Fibroblast of villous mesenchyme (primary cell): ENCODE measurements at regions not wholly inside any gene's neighbourhood (a gene's known extent, or its start where the extent isn't known, plus 50 kb on each side); places are given as distances from the start of the nearest gene placed in this dataset.
"Not testable (repeated sequence)": the region's sequence is repeated elsewhere in the genome, so short reads cannot be mapped to it uniquely, and the experiment has no call there.

ENCODE experiments used
- DNase-seq: peaks from one replicate; pipeline ENCODE4 v3.0.0-alpha.2; 2010; ENCODE audit warnings: low read depth
- H3K4me3 ChIP-seq: 2 replicates; pipeline ENCODE4 v1.5.1; 2011; ENCODE audit warnings: low read depth, mild to moderate bottlenecking, low read length
- TF ChIP-seq, protein P1 (sequence below): IDR thresholded peaks from 2 replicates; pipeline ENCODE4 v1.5.1; 2012; ENCODE audit warnings: low read depth, mild to moderate bottlenecking, low read length; ENCODE audit not compliant: insufficient read depth

GRCh38 chr21:24424776-24425175, 1182.5 kb downstream of the MRPL39 start:
- TF ChIP-seq, protein P1, sequence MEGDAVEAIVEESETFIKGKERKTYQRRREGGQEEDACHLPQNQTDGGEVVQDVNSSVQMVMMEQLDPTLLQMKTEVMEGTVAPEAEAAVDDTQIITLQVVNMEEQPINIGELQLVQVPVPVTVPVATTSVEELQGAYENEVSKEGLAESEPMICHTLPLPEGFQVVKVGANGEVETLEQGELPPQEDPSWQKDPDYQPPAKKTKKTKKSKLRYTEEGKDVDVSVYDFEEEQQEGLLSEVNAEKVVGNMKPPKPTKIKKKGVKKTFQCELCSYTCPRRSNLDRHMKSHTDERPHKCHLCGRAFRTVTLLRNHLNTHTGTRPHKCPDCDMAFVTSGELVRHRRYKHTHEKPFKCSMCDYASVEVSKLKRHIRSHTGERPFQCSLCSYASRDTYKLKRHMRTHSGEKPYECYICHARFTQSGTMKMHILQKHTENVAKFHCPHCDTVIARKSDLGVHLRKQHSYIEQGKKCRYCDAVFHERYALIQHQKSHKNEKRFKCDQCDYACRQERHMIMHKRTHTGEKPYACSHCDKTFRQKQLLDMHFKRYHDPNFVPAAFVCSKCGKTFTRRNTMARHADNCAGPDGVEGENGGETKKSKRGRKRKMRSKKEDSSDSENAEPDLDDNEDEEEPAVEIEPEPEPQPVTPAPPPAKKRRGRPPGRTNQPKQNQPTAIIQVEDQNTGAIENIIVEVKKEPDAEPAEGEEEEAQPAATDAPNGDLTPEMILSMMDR: no peak

DNA sequence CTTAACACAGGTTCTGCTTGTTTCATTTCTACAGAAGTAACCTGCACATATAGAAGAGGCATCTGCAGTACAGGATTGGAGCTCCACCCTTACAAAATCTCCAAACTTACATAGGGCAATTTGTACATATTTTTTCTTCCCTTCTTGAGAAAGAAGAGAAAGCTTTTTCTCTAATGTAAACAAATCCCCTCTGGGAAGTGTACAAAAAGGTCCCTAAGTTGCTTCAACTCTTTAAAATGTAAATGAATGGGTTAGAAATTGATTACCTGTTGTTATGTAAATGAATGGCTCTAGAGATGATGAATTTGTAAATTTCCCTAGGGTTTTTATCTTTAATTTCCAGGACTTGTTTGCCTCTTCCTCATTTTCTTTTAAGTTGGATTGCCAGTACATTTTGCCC, 1183.7 kb downstream of the MRPL39 start:
- no peak for DNase-seq
- no peak overlapping the region for H3K4me3 ChIP-seq
- TF ChIP-seq, protein P1: no peak

More at GRCh38 chr21:24424776-24425175, 1182.5 kb downstream of the MRPL39 start:
- H3K4me3 ChIP-seq: no peak overlapping the region
- no peak for DNase-seq

DNA sequence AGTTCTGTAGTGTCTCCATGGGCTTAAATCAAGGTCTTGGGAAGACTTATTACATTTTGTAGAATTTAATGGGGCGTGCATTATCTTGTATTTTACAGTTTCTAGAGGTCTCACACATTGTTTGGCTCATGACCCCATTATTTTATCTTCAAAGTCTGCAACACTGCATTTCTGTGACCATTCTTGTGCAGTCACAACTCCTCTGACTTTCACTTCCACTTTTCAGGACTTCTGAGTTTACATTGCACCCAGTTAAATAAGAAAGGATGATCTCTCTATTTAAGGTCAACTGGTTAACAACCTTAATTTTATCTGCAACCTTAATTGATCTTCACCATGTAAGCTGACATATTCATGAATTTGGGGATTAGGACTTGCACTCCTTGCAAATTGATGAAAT, 1186.6 kb downstream of the MRPL39 start:
- TF ChIP-seq, protein P1: no peak
- no peak overlapping the region for H3K4me3 ChIP-seq
- no peak for DNase-seq

DNA sequence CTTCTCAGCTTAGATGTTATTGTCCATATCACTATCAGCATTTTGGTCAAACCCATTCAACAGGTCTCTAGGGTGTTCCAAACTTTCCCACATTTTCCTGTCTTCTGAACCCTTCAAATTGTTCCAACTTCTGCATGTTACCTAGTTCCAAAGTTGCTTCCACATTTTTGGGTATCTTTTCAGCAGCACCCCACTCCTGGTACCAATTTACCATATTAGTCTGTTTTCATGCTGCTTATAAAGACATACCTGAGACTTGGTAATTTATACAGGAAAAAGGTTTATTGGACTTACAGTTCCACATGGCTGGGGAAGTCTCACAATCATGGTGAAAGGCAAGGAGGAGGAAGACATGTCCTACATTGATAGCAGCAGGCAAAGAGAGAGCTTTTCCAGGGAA, 1187.6 kb downstream of the MRPL39 start:
- not testable (repeated sequence) for H3K4me3 ChIP-seq, DNase-seq

- no peak overlapping the region for H3K4me3 ChIP-seq
- no peak for DNase-seq
- TF ChIP-seq, protein P1: no peak
Measured at GRCh38 chr21:24418671-24419070, 1188.6 kb downstream of the MRPL39 start.

- no peak overlapping the region for H3K4me3 ChIP-seq
- TF ChIP-seq, protein P1: no peak
- DNase-seq: no peak
Measured at GRCh38 chr21:24411429-24411828, 1195.9 kb downstream of the MRPL39 start.

- TF ChIP-seq, protein P1: no peak
- no peak for DNase-seq
- no peak overlapping the region for H3K4me3 ChIP-seq
Measured at GRCh38 chr21:24403221-24403620, 1204.1 kb downstream of the MRPL39 start.
